ENCODE measurements at regions not wholly inside any gene's neighbourhood (a gene's known extent, or its start where the extent isn't known, plus 50 kb on each side); places are given as distances from the start of the nearest gene placed in this dataset.

DNA sequence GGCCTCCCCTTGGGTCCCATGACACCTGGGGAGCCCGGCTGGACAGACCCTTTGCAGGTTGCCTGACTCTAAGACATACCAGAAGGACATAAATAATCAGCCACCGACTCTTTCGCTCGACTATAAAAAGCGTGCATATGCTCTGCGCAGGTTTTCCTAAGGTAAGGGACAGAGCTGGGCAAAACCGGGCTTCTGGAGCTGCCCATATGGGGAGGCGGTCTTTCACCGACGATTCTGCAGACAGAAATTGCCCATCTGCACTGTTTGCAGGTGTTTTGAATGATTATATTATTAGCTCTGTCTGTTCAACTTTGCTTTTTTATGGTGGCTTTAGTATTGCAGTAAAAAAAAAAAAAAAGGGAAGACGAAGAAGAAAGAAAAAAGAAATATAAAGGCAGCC, 347.2 kb downstream of the TSHZ3 start:
- DNase-seq: no peak
- no peaks in the 10 kb centered on the region for H3K9me3 Mint-ChIP-seq
- no peak overlapping the region for H3K27ac Mint-ChIP-seq
- 92 to 100% methylated on average over 7 to 11 of the region's 11 CpGs for WGBS, 2 experiments (ENCODE audit: insufficient coverage in 1 of 2, insufficient read length in 1 of 2)
- TF ChIP-seq, protein P1, sequence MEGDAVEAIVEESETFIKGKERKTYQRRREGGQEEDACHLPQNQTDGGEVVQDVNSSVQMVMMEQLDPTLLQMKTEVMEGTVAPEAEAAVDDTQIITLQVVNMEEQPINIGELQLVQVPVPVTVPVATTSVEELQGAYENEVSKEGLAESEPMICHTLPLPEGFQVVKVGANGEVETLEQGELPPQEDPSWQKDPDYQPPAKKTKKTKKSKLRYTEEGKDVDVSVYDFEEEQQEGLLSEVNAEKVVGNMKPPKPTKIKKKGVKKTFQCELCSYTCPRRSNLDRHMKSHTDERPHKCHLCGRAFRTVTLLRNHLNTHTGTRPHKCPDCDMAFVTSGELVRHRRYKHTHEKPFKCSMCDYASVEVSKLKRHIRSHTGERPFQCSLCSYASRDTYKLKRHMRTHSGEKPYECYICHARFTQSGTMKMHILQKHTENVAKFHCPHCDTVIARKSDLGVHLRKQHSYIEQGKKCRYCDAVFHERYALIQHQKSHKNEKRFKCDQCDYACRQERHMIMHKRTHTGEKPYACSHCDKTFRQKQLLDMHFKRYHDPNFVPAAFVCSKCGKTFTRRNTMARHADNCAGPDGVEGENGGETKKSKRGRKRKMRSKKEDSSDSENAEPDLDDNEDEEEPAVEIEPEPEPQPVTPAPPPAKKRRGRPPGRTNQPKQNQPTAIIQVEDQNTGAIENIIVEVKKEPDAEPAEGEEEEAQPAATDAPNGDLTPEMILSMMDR (conservative IDR thresholded peaks at IDR 0.05): no peak
- H3K27me3 Mint-ChIP-seq (ENCODE audit: insufficient read depth): no peaks in the 10 kb centered on the region
- no peaks in the 10 kb centered on the region for H3K36me3 Mint-ChIP-seq (ENCODE audit: low read depth)
- no peak overlapping the region for H3K4me3 Mint-ChIP-seq
- Histone ChIP-seq H3K9me3 (ENCODE audit: control insufficient read depth, low read length) (no peaks in the 10 kb centered on the region), H3K9ac (ENCODE audit: extremely low read depth, low read length, poor library complexity, severe bottlenecking) (no peak overlapping the region), H3K27me3 (ENCODE audit: control insufficient read depth, insufficient read depth, low read length, poor library complexity, severe bottlenecking) (no peaks in the 10 kb centered on the region), H3K4me1 (ENCODE audit: control insufficient read depth, insufficient read depth, low read length) (no peaks in the 10 kb centered on the region), H3K36me3 (ENCODE audit: control insufficient read depth, insufficient read depth, low read length) (no peaks in the 10 kb centered on the region), H3K27ac (ENCODE audit: low read depth, low read length) (no peak overlapping the region), H3K4me3 (ENCODE audit: low read length) (no peak overlapping the region)
- no peaks in the 10 kb centered on the region for H3K4me1 Mint-ChIP-seq

DNA sequence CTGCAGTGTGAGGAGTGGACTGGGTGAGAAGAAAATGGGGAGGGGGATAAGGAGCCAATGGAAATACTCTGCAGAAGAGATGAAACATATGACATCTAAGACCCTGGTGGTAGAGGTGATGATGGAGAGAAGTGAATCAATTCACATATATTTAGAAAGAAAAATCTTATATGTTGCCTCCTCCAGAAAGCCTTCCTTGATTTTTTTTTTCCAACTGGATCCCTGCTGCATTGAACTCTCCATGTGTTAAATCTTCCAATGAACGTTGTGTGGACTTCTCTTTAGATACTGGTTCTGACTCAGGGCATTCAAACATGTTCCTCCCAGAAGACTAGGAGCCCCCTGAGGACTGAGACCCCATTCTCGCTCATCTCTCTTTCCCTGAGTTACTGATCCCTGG, 348.3 kb downstream of the TSHZ3 start:
- Histone ChIP-seq H3K9me3 (ENCODE audit: control insufficient read depth, low read length) (no peaks in the 10 kb centered on the region), H3K27me3 (ENCODE audit: control insufficient read depth, insufficient read depth, low read length, poor library complexity, severe bottlenecking) (no peaks in the 10 kb centered on the region), H3K9ac (ENCODE audit: extremely low read depth, low read length, poor library complexity, severe bottlenecking) (no peak overlapping the region), H3K4me1 (ENCODE audit: control insufficient read depth, insufficient read depth, low read length) (no peaks in the 10 kb centered on the region), H3K36me3 (ENCODE audit: control insufficient read depth, insufficient read depth, low read length) (no peaks in the 10 kb centered on the region), H3K27ac (ENCODE audit: low read depth, low read length) (no peak overlapping the region), H3K4me3 (ENCODE audit: low read length) (no peak overlapping the region)
- DNase-seq: no peak
- Mint-ChIP-seq H3K4me3 (no peak overlapping the region), H3K9me3 (no peaks in the 10 kb centered on the region), H3K36me3 (ENCODE audit: low read depth) (no peaks in the 10 kb centered on the region), H3K4me1 (no peaks in the 10 kb centered on the region), H3K27ac (no peak overlapping the region), H3K27me3 (ENCODE audit: insufficient read depth) (no peaks in the 10 kb centered on the region)
- WGBS, 2 experiments (ENCODE audit: insufficient coverage in 1 of 2, insufficient read length in 1 of 2): 95 to 100% methylated on average over 2 of the region's 2 CpGs
- TF ChIP-seq, protein P1 (conservative IDR thresholded peaks at IDR 0.05): no peak

DNA sequence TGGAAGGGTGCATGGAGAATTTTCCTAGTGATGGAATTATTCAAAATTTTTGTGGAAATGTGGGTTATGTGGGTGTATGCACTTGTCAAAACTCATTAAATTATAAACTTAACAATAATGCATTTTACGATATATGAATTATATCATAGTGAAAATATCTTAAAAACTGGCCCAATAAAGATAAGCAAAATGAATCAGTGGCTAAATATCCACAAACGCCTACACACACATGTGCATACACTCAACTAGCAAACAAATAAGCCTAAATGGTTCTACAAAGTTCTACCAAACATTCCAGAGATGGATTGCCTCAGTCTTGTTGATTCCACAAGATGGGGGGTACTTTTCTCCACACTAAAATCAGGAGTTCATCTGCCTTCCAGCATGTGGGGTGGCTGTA, 349.5 kb downstream of the TSHZ3 start:
- Mint-ChIP-seq H3K4me3 (no peak overlapping the region), H3K4me1 (no peaks in the 10 kb centered on the region), H3K9me3 (no peaks in the 10 kb centered on the region), H3K36me3 (ENCODE audit: low read depth) (no peaks in the 10 kb centered on the region), H3K27ac (no peak overlapping the region), H3K27me3 (ENCODE audit: insufficient read depth) (no peaks in the 10 kb centered on the region)
- Histone ChIP-seq H3K4me1 (ENCODE audit: control insufficient read depth, insufficient read depth, low read length) (no peaks in the 10 kb centered on the region), H3K9me3 (ENCODE audit: control insufficient read depth, low read length) (no peaks in the 10 kb centered on the region), H3K9ac (ENCODE audit: extremely low read depth, low read length, poor library complexity, severe bottlenecking) (no peak overlapping the region), H3K36me3 (ENCODE audit: control insufficient read depth, insufficient read depth, low read length) (no peaks in the 10 kb centered on the region), H3K4me3 (ENCODE audit: low read length) (no peak overlapping the region), H3K27ac (ENCODE audit: low read depth, low read length) (no peak overlapping the region), H3K27me3 (ENCODE audit: control insufficient read depth, insufficient read depth, low read length, poor library complexity, severe bottlenecking) (no peaks in the 10 kb centered on the region)
- 92% methylated on average over 1 of the region's 2 CpGs; no CpG with 5 or more reads in 1 of the 2 experiments for WGBS, 2 experiments (ENCODE audit: insufficient coverage in 1 of 2, insufficient read length in 1 of 2)
- no peak for DNase-seq
- TF ChIP-seq, protein P1 (conservative IDR thresholded peaks at IDR 0.05): no peak

All from endodermal cell (in vitro differentiated cells).